ENCODE measurements at regions not wholly inside any gene's neighbourhood (a gene's known extent, or its start where the extent isn't known, plus 50 kb on each side); places are given as distances from the start of the nearest gene placed in this dataset.

DNA sequence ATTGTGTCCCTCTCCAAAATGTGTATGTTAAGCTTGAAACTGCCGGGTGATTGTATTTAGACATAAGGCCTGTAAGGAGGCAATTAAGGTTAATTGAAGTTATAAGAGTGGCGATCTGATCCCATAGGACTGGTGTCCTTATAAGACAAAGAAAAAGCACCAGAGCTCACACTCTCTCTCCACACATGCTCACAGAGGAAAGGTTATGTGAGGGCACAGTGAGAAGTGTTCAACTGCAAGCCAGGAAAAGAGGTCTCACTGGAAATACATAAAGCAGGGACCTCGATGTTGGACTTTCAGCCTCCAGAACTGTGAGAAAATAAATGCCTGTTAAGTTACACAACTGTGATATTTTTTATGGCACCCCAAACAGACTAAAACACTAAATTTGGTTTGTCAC is 1233.8 kb upstream of the CNTN5 start:
- in situ Hi-C loops (cut with MboI; ENCODE audit: low pct_unique_long_range_greater_than_20kb, low sequenced_read_pairs) = no loop called here

DNA sequence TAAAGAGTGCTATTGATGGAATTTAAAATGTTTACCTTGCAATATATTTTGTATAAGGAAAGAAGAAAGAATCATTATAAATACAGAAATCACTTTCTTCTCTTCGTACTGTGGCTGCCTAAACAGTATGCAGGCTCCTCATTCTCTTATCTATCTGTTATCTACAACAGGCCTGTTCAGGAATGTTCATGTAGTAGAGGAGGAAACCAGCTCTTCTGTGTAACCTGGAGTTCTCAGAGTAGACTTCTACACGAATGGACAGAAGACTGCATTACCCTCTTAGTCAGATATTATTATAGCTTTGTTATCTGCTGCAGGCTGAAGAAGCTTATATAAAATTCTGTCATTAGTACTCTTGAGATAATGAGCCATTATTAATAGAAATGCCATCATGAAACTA is 1225.9 kb upstream of the CNTN5 start:
- in situ Hi-C loops (cut with MboI; ENCODE audit: low pct_unique_long_range_greater_than_20kb, low sequenced_read_pairs) = no loop called here
- no peak for DNase-seq

More for the DNA sequence above, 1233.8 kb upstream of the CNTN5 start:
- DNase-seq = no peak

DNA sequence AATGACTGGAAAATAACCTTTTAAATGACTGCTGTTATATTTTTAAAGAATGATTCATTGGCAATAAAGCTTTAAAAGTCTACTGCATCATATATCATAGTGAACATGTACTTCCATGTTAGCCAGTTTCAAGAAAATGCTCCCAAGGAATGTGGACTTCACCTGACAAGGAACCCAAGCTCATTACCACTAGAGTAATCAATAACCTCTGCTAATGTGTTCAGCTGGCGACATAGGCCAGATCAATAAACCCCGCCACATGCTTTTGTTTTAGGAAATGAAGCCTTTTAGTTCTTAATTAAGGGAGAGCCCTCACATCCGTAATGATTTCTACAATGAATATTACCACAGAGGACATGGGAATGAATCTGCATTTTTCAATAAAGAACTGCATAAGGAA is 1219.9 kb upstream of the CNTN5 start:
- in situ Hi-C loops (cut with MboI; ENCODE audit: low pct_unique_long_range_greater_than_20kb, low sequenced_read_pairs) = no loop called here
- DNase-seq = no peak

DNA sequence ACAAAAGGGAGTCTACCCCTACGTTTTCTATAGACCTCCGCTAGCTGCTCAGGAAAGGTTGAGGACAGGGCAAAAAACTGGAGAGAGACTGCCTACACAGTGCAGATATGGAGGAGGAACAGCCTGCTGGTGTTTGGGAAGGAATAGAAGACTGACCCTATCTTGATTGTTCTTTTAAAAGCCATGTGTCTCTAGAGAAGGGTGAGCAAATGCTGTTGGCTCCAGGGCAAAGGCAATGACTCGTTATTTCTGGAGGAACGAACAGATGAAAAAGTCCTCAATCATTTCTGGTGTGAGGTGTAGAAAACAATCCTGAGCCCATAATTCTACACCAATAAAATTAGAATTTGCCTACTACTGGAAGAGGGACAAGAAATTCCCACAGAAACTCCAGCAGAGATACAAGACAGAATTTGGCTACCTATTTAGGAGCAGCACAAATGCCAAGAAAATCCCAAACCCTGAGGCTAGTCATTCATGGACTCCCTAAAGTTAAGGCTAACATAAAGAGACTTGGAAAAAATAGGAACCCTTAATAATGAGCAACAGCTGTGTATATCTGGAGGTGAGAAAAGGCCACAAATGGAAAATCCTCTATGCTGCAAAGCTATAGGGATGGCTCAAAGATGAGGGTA is 1206.3 kb upstream of the CNTN5 start:
- in situ Hi-C loops (cut with MboI; ENCODE audit: low pct_unique_long_range_greater_than_20kb, low sequenced_read_pairs) = no loop called here
- DNase-seq = no peak

DNA sequence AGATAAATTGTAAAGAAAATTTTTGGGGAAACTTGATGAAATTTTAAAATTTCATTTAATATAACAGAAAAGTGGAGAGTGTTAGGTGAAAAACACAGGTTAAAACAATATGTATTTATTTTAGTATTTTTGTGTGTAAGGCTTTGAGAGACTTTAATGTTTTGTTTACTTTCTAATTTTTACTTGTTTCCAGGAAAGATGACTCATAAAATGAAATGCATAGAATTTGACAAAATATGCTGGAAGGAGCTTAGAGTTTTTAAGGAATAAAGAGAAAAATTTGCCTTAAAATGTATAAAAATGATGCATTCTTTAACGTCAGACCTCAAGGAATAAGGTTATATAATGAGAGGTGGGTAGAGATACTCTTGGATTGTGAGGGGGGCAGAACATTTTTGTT is 1205.1 kb upstream of the CNTN5 start:
- DNase-seq = no peak

DNA sequence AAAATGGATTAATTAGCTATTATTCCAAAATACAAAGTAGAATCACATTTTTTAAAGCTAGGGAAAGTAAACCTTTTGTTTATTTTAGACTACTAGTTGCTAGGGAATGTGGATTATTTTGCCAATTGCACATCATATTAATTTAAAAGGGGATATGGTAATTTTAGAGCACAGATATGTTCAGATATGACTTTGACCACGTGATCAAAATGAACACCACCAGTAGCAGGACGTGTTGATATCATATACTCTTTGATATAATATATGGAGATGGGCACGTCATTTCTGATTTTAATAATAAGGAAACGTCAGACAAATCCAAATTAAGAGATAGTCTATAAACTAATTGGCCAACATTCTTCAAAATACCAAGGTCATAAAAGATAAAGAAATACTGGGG is 1188.3 kb upstream of the CNTN5 start:
- in situ Hi-C loops (cut with MboI; ENCODE audit: low pct_unique_long_range_greater_than_20kb, low sequenced_read_pairs) = no loop called here
- DNase-seq = no peak

More for the DNA sequence above, 1205.1 kb upstream of the CNTN5 start:
- in situ Hi-C loops (cut with MboI; ENCODE audit: low pct_unique_long_range_greater_than_20kb, low sequenced_read_pairs) = no loop called here

DNA sequence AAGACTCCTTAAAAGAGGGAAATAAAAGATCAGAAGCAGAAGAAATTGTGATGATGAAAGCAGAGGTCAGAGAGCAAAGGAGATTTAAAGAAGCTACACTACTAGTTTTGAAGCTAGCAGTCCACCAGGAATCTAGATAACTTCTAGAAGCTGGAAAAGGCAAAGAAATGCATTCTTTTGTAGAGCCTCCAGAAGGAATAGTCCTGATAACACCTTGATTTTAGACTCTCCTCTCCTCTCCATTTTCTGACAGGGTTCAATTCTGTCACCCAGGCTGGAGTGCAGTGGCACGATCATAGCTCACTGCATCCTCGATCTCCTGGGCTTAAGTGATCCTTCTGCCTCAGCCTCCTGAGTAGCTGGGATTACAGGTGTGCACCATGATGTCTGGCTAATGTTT is 1187.3 kb upstream of the CNTN5 start:
- no peak for DNase-seq
- in situ Hi-C loops (cut with MboI; ENCODE audit: low pct_unique_long_range_greater_than_20kb, low sequenced_read_pairs) = no loop called here

DNA sequence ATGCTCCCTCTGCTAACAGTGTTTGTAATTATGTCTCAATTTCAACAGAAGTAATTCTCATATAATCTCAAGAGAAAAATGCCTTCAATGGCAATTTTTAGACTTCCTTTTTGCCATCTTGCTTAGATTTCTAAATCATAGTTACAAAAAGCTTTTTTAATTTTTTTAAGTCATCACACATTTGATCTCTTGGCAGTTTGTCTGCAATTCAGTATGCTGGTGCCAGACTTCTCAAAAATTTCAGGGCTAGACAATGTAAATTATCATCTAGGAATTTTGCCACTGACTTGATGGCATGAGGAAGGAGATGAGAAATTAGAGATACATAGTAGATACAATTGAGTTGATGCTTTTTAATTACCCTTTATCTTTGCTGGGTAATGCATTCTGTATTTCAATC is 1176.7 kb upstream of the CNTN5 start:
- in situ Hi-C loops (cut with MboI; ENCODE audit: low pct_unique_long_range_greater_than_20kb, low sequenced_read_pairs) = no loop called here
- no peak for DNase-seq

DNA sequence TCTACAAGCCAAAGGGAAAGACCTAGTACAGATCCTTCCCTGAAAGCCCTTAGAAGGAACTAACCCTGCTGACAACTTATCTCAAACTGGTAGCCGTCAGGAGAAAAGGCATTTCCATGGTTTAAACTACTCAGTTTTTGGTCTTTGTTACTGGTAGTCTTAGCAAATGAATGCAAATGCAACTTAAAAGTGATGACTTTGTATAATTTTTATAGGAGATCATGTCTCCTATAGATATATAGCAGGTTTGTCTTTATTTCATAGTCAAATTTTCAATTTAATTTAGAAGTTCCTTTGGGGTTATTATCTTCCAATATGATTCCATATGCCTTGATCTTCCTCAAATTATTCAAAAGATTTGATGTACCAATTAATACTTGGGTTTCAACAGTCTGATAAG is 1173.0 kb upstream of the CNTN5 start:
- DNase-seq = no peak
- in situ Hi-C loops (cut with MboI; ENCODE audit: low pct_unique_long_range_greater_than_20kb, low sequenced_read_pairs) = no loop called here

DNA sequence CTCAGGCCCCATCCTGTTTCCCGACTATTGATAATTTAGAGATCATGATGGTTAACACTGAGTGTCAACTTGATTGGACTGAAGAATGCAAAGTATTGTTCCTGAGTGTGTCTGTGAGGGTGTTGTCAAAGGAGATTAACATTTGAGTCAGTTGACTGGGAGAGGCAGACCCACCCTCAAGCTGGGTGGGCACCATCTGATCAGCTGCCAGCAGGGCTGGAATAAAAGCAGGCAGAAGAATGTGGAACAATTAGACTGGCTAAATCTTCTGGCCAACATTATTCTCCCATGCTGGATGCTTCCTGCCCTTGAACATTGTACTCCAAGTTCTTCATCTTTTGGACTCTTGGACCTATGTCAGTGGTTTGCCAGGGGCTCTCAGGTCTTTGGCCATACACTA is 1170.0 kb upstream of the CNTN5 start:
- DNase-seq = no peak
- in situ Hi-C loops (cut with MboI; ENCODE audit: low pct_unique_long_range_greater_than_20kb, low sequenced_read_pairs) = no loop called here

DNA sequence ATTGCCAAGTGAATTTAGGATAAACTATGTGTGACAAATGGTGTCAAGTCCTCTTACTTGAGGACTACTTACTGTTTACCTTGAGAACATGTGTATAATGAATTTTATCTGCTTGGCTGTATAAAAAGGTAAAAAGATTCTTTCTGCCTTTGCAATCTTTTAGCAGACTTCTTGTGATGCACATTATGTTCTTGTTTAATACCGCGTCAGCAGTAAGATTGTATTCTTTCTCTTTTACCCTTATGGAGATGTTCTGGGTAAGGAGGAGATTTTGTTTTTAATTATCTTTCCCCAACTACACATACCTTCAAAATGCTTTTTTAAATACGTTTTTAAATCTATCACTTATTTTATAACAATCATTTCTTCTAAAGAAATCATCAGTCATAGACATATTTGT is 1166.4 kb upstream of the CNTN5 start:
- in situ Hi-C loops (cut with MboI; ENCODE audit: low pct_unique_long_range_greater_than_20kb, low sequenced_read_pairs) = no loop called here
- DNase-seq = no peak

DNA sequence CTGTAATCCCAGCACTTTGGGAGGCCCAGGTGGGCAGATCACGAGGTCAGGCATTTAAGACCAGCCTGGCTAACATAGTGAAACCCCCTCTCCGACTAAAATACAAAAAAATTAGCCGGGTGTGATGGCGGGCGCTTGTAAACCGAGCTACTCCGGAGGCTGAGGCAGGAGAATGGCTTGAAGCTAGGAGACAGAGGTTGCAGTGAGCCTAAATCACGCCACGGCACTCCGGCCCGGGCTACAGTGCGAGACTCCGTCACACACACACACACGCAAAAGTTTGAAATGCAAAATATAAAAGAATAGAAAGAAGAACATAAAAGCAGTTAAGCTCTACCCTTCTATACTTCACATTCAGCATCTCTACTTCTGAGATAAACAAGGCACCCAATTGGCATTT is 1165.9 kb upstream of the CNTN5 start:
- in situ Hi-C loops (cut with MboI; ENCODE audit: low pct_unique_long_range_greater_than_20kb, low sequenced_read_pairs) = no loop called here
- DNase-seq = no peak

DNA sequence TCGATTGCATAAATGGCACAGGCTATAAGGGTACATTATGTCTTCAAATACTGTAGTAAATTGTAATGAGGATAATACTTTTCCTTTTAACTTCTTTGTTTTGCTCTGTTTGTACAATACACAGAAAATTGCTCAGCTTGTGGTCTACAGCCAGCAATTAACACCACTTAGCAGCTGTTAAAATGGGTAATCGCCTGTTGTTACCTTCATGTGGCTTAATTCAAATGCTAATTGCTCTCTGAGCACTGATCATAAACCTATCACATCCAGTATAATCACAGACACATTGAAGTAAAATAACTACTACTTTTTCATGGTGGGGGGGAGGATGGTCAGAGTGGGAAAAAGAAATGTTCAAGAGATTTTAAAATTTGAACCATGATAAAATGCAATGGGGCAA is 1164.1 kb upstream of the CNTN5 start:
- DNase-seq = no peak
- in situ Hi-C loops (cut with MboI; ENCODE audit: low pct_unique_long_range_greater_than_20kb, low sequenced_read_pairs) = no loop called here

DNA sequence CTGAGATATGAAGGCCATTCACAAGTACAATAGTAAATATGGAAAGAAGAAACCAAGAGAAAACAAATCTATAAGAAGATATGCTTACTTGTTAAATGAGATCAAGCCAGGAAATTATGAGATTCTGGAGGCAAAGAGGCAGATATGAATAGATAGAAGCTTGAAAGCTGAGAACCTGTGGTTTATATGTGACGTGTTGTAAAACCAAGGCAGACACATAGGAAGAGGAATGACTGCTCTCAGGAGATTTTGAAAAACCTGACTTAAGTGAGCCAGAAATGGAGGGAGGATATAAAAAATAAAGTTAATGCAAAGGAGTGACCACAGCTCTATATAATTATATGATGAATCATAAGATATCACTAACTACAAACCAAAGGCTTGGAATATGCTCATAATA is 1160.5 kb upstream of the CNTN5 start:
- in situ Hi-C loops (cut with MboI; ENCODE audit: low pct_unique_long_range_greater_than_20kb, low sequenced_read_pairs) = no loop called here
- DNase-seq = no peak

DNA sequence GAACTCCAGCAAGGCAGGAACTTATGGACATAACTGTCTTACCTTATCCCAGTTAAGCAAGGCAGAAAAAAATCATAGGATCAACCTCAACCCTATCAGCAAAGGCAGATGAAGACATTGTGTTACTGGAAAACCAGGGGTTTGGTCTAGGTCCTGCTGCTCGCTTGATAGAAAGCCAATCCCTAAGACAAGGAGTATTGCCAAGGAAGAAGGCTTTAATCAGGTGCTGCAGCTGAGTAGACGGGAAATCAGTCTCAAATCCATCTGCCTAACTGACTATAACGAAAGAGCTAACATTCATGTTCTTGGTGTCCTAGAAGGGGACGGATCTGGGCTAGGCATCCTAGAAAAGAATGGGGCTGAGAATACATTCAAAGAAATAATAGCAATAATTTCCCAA is 1158.7 kb upstream of the CNTN5 start:
- in situ Hi-C loops (cut with MboI; ENCODE audit: low pct_unique_long_range_greater_than_20kb, low sequenced_read_pairs) = no loop called here

DNA sequence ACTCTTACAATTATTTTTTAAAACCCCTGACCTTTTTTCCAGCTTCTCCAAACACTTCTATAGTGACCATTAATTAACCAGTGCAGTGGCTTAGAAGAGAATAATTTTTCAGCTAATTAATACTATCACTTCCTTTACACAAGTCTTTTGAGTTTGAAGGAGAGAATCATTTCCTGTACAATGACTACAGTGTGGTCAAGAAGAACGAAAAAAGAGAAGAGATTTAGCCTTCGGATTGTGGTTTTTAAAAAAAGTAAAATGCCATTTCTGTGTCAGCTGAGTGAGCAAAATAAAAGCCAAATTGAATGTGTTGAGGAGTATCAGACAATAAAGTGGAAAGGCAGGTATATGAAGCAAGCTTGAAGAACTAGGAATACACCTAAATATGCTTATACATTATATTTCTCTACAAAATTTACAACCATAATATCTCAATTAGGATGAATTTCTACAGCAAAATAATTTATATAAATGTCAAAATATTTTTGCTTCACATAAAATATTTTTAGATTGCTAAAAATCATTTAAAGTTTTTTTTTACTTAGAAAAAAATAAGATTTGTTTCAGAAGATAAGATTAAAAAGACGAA is 1155.2 kb upstream of the CNTN5 start:
- no peak for DNase-seq

More for the DNA sequence above, 1158.7 kb upstream of the CNTN5 start:
- DNase-seq = no peak

DNA sequence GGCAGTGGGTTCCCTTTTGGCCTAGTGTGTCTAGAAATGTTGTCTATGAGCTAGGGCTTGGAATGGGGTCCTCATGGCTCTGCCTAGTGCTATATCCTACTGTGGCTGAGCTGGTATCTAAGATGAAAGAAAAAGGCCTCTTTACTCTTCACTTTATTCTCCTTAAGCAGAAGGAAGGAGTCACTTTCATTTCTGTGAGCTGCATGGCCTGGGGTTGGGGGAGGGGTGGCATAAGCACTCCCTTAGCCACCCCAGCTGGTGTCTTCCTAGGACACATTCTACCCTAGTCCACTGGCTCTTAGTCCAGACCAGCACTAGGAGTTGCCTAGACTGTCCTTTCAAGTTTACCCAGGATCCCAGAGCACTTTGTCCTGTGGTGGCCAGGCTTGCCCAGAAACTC is 1148.9 kb upstream of the CNTN5 start:
- in situ Hi-C loops (cut with MboI; ENCODE audit: low pct_unique_long_range_greater_than_20kb, low sequenced_read_pairs) = no loop called here
- DNase-seq = no peak

More for the DNA sequence above, 1155.2 kb upstream of the CNTN5 start:
- in situ Hi-C loops (cut with MboI; ENCODE audit: low pct_unique_long_range_greater_than_20kb, low sequenced_read_pairs) = no loop called here

DNA sequence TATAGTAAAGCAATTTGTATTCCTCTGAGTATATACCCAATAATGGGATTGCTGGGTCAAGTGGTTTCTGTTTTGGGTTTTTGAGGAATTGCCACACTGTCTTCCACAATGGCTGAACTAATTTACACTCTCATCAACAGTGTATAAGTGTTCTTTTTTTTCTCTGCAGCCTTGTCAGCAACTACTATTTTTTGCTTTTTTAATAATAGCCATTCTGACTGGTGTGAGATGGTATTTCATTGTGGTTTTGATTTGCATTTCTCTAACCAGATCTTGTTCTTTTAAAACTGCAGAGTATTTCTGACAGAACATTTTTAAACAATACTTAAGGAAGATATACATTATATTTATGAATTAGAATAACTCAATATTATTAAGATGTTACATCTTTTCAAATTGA is 1140.5 kb upstream of the CNTN5 start:
- in situ Hi-C loops (cut with MboI; ENCODE audit: low pct_unique_long_range_greater_than_20kb, low sequenced_read_pairs) = no loop called here
- DNase-seq = no peak

DNA sequence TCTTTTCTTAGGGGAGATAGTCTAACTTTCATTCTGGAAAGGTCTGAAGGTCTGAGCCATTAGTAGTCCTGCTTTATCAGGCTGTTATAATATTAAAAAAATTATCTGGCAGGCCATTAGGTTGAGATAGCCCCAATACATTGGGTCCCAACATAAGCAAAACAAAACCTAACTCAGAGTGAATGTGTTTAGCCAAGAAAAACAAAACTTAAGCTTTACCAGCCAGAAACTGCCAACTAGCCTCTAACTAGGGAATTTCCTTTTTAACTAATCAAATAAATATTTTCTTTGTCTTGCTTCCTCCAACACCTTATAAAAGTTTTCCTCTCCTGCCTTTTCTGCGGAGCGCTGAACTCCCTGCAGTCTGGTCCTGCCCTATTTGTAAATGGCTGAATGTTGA is 1137.7 kb upstream of the CNTN5 start:
- in situ Hi-C loops (cut with MboI; ENCODE audit: low pct_unique_long_range_greater_than_20kb, low sequenced_read_pairs) = no loop called here
- no peak for DNase-seq

DNA sequence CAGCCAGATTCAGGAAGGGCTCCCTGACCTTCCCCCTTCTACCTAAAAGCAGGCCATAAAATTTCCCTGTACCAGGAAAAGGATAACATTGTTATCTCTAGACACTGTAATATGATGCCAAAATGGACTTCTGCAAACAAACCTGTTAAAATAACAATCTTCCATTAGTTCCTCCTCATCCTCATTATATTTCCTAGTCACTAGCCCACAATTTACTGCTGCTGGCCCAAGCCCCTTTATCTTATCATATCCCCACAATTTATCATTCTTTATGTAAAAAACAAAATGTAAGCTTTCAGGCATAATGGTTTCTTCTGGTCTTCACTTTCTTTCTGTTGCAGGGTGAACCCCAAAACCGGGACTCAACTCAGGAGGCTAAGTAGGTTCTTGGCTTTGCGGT is 1132.1 kb upstream of the CNTN5 start:
- in situ Hi-C loops (cut with MboI; ENCODE audit: low pct_unique_long_range_greater_than_20kb, low sequenced_read_pairs) = no loop called here
- DNase-seq = no peak

DNA sequence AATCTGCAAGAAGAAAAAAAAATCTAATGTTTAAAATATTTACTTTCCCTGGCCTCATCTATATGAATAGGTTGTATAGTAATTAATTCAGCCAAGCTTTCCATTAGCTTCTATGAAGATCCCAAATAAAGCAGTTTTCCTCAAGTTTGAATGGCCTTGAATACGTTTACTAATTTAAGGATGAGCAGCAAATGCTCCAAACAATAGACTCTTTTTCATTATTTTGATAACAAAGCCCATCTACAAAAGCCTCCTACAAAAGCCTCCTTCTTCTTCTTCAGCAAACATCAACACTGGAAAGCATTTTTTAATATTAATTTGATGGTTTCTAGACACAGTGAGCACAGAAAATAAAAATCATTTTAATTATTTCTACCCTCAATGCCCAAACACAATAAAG is 1130.3 kb upstream of the CNTN5 start:
- in situ Hi-C loops (cut with MboI; ENCODE audit: low pct_unique_long_range_greater_than_20kb, low sequenced_read_pairs) = no loop called here
- DNase-seq = no peak

All from KBM-7 (cell line).